Liver (tissue), 8 donors: ENCODE measurements at regions not wholly inside any gene's neighbourhood (a gene's known extent, or its start where the extent isn't known, plus 50 kb on each side); places are given as distances from the start of the nearest gene placed in this dataset.

ENCODE experiments used
- DNase-seq: peaks from one replicate; pipeline ENCODE4 v3.0.0-alpha.2; 2017; ENCODE audit warnings: low spot score
- H3K27ac ChIP-seq, 2 donors: one replicate each; pipeline ENCODE4 v1.7.0; 2013; ENCODE audit warnings: inconsistent platforms in 2 of 2, low read length in 2 of 2, control low read depth in 1 of 2, low read depth in 1 of 2, mild to moderate bottlenecking in 1 of 2
- H3K27me3 ChIP-seq, 4 donors: one replicate each; pipeline versions ENCODE4 v1.6.1 to v1.7.0; 2013; ENCODE audit warnings: low read length in 3 of 4, inconsistent platforms in 1 of 4, mild to moderate bottlenecking in 1 of 4, moderate library complexity in 1 of 4; ENCODE audit not compliant: control insufficient read depth in 4 of 4, insufficient read depth in 4 of 4
- H3K36me3 ChIP-seq, 4 donors: one replicate each; pipeline versions ENCODE4 v1.6.1 to v1.7.0; 2013; ENCODE audit warnings: low read length in 3 of 4, mild to moderate bottlenecking in 3 of 4, low read depth in 1 of 4, moderate library complexity in 1 of 4; ENCODE audit not compliant: control insufficient read depth in 4 of 4, insufficient read depth in 3 of 4
- H3K4me1 ChIP-seq, 4 donors: one replicate each; pipeline versions ENCODE4 v1.6.1 to v1.7.0; 2013; ENCODE audit warnings: low read length in 3 of 4, mild to moderate bottlenecking in 3 of 4, moderate library complexity in 1 of 4; ENCODE audit not compliant: control insufficient read depth in 4 of 4, insufficient read depth in 4 of 4
- H3K4me3 ChIP-seq, 3 donors: one replicate each; pipeline versions ENCODE4 v1.6.1 to v1.7.0; 2013; ENCODE audit warnings: low read length in 3 of 3, control low read depth in 1 of 3, low read depth in 1 of 3, mild to moderate bottlenecking in 1 of 3
- H3K9ac ChIP-seq, 2 donors: one replicate each; pipeline ENCODE4 v1.7.0; 2013; ENCODE audit warnings: low read length in 2 of 2, mild to moderate bottlenecking in 2 of 2, moderate library complexity in 2 of 2, control low read depth in 1 of 2, low read depth in 1 of 2
- H3K9me3 ChIP-seq, 4 donors: one replicate each; pipeline versions ENCODE4 v1.6.1 to v1.7.0; 2013; ENCODE audit warnings: low read length in 3 of 4; ENCODE audit not compliant: control insufficient read depth in 4 of 4
- ATF3 ChIP-seq: IDR thresholded peaks from 2 replicates; pipeline ENCODE4 v1.6.1; 2016; ENCODE audit warnings: antibody characterized with exemption
- EGR1 ChIP-seq, 2 donors: IDR thresholded peaks; 2 replicates each; pipeline ENCODE4 v1.6.1; 2016 to 2018; ENCODE audit warnings: antibody characterized with exemption in 2 of 2, low read depth in 2 of 2
- FOXA1 ChIP-seq: IDR thresholded peaks from 2 replicates; pipeline ENCODE4 v1.6.1; 2016; ENCODE audit warnings: antibody characterized with exemption
- FOXA2 ChIP-seq: IDR thresholded peaks from 2 replicates; pipeline ENCODE4 v1.6.1; 2016; ENCODE audit warnings: antibody characterized with exemption
- HNF4A ChIP-seq, 2 donors: conservative IDR thresholded peaks; 2 replicates each; pipeline ENCODE4 v1.6.1; 2016; ENCODE audit warnings: antibody characterized with exemption in 2 of 2, mild to moderate bottlenecking in 2 of 2
- HNF4G ChIP-seq: IDR thresholded peaks from 2 replicates; pipeline ENCODE4 v1.6.1; 2016; ENCODE audit warnings: antibody characterized with exemption
- JUND ChIP-seq, 2 donors: IDR thresholded peaks; 2 replicates each; pipeline ENCODE4 v1.6.1; 2016; ENCODE audit warnings: antibody characterized with exemption in 2 of 2
- MAX ChIP-seq: IDR thresholded peaks from 2 replicates; pipeline ENCODE4 v1.6.1; 2016; ENCODE audit warnings: antibody characterized with exemption
- RAD21 ChIP-seq, 2 donors: IDR thresholded peaks; 2 replicates each; pipeline ENCODE4 v1.6.1; 2016; ENCODE audit warnings: antibody characterized with exemption in 2 of 2, mild to moderate bottlenecking in 2 of 2
- RXRA ChIP-seq, 2 donors: IDR thresholded peaks; 2 replicates each; pipeline ENCODE4 v1.6.1; 2017 to 2018; ENCODE audit warnings: antibody characterized with exemption in 2 of 2, mild to moderate bottlenecking in 1 of 2
- SP1 ChIP-seq: IDR thresholded peaks from 2 replicates; pipeline ENCODE4 v1.6.1; 2018; ENCODE audit warnings: antibody characterized with exemption, mild to moderate bottlenecking
- YY1 ChIP-seq: IDR thresholded peaks from 2 replicates; pipeline ENCODE4 v1.6.1; 2016; ENCODE audit warnings: antibody characterized with exemption, mild to moderate bottlenecking
- ZBTB33 ChIP-seq: IDR thresholded peaks from 2 replicates; pipeline ENCODE4 v1.6.1; 2016; ENCODE audit warnings: antibody characterized with exemption
- WGBS: extraction: QIAGEN DNeasy Blood & Tissue Kit; methylation state at CpG from one replicate; pipeline ENCODE4 v1.1.7; 2013; 5-methylcytosine and 5-hydroxymethylcytosine counted together
- TF ChIP-seq, protein P1 (sequence below): IDR thresholded peaks from 2 replicates; pipeline ENCODE4 v1.6.1; 2016; ENCODE audit warnings: antibody characterized with exemption, mild to moderate bottlenecking
- TF ChIP-seq, protein P2 (sequence below): fragments of 150-350 bp; IDR thresholded peaks from 2 replicates; pipeline ENCODE4 v1.5.1; 2017; ENCODE audit warnings: improper control_type of control experiment, low read depth, low read length; ENCODE audit not compliant: missing input control
- donor health status: healthy.
- donor health status: healthy.
- donor health status: healthy.
- donor health status: healthy.
- donor health status: healthy.

- Histone ChIP-seq H3K4me1 (no peaks in the 10 kb centered on the region), H3K27ac (no peak overlapping the region), H3K36me3 (no peaks in the 10 kb centered on the region), H3K9ac (no peak overlapping the region), H3K9me3 (peaks cover 0 to 6% (median under 1%) of the 10 kb centered on the region in 4 donors), H3K27me3 (peaks cover 0 to 3% (median 0%) of the 10 kb centered on the region in 4 donors), H3K4me3 (no peak overlapping the region)
- WGBS, result 90% methylated on average over 1 of the region's 1 CpG
- no peak for DNase-seq
- TF ChIP-seq, protein P1, sequence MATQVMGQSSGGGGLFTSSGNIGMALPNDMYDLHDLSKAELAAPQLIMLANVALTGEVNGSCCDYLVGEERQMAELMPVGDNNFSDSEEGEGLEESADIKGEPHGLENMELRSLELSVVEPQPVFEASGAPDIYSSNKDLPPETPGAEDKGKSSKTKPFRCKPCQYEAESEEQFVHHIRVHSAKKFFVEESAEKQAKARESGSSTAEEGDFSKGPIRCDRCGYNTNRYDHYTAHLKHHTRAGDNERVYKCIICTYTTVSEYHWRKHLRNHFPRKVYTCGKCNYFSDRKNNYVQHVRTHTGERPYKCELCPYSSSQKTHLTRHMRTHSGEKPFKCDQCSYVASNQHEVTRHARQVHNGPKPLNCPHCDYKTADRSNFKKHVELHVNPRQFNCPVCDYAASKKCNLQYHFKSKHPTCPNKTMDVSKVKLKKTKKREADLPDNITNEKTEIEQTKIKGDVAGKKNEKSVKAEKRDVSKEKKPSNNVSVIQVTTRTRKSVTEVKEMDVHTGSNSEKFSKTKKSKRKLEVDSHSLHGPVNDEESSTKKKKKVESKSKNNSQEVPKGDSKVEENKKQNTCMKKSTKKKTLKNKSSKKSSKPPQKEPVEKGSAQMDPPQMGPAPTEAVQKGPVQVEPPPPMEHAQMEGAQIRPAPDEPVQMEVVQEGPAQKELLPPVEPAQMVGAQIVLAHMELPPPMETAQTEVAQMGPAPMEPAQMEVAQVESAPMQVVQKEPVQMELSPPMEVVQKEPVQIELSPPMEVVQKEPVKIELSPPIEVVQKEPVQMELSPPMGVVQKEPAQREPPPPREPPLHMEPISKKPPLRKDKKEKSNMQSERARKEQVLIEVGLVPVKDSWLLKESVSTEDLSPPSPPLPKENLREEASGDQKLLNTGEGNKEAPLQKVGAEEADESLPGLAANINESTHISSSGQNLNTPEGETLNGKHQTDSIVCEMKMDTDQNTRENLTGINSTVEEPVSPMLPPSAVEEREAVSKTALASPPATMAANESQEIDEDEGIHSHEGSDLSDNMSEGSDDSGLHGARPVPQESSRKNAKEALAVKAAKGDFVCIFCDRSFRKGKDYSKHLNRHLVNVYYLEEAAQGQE, result no peak
- TF ChIP-seq ATF3 (no peak), JUND (IDR thresholded peaks at IDR 0.05) (no peak), RXRA (IDR thresholded peaks at IDR 0.05) (no peak), ZBTB33 (no peak), YY1 (no peak), HNF4A (conservative IDR thresholded peaks at IDR 0.05) (no peak), MAX (no peak)
Measured at GRCh38 chr16:54798267-54798666, 132.4 kb upstream of the IRX5 start.

DNA sequence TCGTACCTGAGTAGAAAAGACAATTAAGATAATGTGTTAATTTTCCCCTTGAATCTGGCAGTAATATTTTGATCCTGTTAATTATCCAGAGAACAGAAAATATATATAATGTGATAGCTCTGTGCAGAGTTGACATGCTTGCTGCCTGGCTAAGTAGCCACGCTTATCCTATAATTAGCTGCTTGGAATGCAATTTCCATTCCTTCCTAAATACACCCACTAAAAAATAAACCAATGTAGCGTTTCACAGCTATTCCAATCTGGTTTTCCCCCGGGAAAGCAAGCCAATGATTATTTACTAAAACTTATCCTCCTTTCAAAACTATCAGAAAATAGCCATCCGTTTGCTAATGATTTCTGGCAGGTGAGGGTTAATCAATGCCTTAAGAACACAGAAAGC lies 134.5 kb upstream of the IRX5 start:
- TF ChIP-seq SP1, result no peak
- TF ChIP-seq HNF4G, result no peak
- TF ChIP-seq RAD21 (IDR thresholded peaks at IDR 0.05), result no peak
- TF ChIP-seq HNF4A (conservative IDR thresholded peaks at IDR 0.05), result no peak
- Histone ChIP-seq H3K9me3 (peaks cover 0 to 6% (median under 1%) of the 10 kb centered on the region in 4 donors), H3K27me3 (peaks cover 0 to 3% (median 0%) of the 10 kb centered on the region in 4 donors), H3K4me3 (no peak overlapping the region), H3K9ac (no peak overlapping the region), H3K36me3 (no peaks in the 10 kb centered on the region), H3K4me1 (no peaks in the 10 kb centered on the region), H3K27ac (no peak overlapping the region)
- 63% methylated on average over 5 of the region's 5 CpGs for WGBS
- DNase-seq, result no peak

DNA sequence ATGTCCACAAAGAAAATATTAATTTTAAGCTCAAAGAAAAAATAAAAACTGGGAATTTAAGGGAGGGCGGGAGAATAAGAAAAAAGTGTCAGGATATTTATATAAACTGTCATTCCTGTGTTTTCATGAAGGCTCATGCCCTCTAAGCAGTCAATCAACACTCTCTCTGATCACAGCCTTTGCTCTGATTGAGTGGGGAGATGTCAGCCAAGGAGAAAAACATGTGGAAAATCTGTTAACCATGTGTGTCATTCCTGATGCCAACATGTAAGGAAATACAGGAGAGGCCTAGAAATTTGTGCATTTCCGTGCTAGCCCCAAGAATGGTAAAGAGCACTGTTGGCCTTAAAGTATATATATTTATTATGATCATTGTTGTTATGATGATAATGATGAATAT lies 137.9 kb upstream of the IRX5 start:
- Histone ChIP-seq H3K4me3 (no peak overlapping the region), H3K9ac (no peak overlapping the region), H3K36me3 (no peaks in the 10 kb centered on the region), H3K27ac (no peak overlapping the region), H3K4me1 (no peaks in the 10 kb centered on the region), H3K27me3 (peaks cover 0 to 2% (median 0%) of the 10 kb centered on the region in 4 donors), H3K9me3 (peaks cover 0 to under 1% (median 0%) of the 10 kb centered on the region in 4 donors)
- DNase-seq, result no peak
- 87% methylated on average over 2 of the region's 2 CpGs for WGBS
- TF ChIP-seq ATF3, result no peak
- TF ChIP-seq RAD21 (IDR thresholded peaks at IDR 0.05), result no peak
- TF ChIP-seq, protein P2, sequence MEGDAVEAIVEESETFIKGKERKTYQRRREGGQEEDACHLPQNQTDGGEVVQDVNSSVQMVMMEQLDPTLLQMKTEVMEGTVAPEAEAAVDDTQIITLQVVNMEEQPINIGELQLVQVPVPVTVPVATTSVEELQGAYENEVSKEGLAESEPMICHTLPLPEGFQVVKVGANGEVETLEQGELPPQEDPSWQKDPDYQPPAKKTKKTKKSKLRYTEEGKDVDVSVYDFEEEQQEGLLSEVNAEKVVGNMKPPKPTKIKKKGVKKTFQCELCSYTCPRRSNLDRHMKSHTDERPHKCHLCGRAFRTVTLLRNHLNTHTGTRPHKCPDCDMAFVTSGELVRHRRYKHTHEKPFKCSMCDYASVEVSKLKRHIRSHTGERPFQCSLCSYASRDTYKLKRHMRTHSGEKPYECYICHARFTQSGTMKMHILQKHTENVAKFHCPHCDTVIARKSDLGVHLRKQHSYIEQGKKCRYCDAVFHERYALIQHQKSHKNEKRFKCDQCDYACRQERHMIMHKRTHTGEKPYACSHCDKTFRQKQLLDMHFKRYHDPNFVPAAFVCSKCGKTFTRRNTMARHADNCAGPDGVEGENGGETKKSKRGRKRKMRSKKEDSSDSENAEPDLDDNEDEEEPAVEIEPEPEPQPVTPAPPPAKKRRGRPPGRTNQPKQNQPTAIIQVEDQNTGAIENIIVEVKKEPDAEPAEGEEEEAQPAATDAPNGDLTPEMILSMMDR, result no peak
- TF ChIP-seq FOXA1, result no peak
- TF ChIP-seq RXRA (IDR thresholded peaks at IDR 0.05), result no peak
- no peak for TF ChIP-seq SP1
- no peak for TF ChIP-seq HNF4A (conservative IDR thresholded peaks at IDR 0.05)
- TF ChIP-seq FOXA2, result no peak
- TF ChIP-seq EGR1 (IDR thresholded peaks at IDR 0.05; ENCODE audit: low read depth in 2 of 2), result no peak
- TF ChIP-seq, protein P1, result no peak
- no peak for TF ChIP-seq YY1
- no peak for TF ChIP-seq MAX
